ENCODE measurements at regions not wholly inside any gene's neighbourhood (a gene's known extent, or its start where the extent isn't known, plus 50 kb on each side); places are given as distances from the start of the nearest gene placed in this dataset.

DNA sequence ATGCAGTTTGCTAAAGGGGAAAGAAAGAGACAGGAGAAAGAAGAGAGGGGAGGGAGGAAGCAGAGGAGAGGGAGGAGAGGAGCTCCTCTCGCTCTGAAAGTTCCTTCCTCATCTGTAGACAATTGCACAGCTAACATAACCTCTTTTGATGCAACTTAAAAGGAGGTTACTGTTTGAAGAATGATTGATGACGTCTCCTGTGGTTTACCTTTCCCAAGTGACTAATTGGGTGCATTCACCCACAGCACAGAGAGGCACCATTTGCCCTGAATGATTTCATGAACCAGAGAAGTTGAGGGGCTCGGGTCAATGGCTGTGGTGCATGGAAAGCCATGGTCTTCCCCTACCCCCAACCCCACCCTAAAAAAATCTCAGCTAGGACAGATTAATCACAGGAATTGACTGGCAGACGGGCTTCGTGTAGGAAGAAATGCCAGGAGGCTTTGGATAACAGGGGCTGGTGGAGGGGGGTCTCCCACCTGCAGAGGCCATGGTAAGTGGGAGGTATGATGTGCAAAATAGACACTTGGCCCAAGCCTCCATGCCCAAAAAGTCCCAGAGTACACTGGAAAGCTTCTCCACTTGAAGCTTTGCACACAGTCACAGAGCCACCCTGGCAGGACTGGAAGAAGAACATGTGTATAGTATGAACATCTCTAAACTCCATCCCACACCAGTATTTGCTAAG is 213.7 kb downstream of the ANKRD60 start:
- no peak for DNase-seq
- in situ Hi-C loops (cut with HindIII; ENCODE audit: low pct_ligation_motif_present, low pct_unique_long_range_greater_than_20kb, low sequenced_read_pairs), result no loop called here

DNA sequence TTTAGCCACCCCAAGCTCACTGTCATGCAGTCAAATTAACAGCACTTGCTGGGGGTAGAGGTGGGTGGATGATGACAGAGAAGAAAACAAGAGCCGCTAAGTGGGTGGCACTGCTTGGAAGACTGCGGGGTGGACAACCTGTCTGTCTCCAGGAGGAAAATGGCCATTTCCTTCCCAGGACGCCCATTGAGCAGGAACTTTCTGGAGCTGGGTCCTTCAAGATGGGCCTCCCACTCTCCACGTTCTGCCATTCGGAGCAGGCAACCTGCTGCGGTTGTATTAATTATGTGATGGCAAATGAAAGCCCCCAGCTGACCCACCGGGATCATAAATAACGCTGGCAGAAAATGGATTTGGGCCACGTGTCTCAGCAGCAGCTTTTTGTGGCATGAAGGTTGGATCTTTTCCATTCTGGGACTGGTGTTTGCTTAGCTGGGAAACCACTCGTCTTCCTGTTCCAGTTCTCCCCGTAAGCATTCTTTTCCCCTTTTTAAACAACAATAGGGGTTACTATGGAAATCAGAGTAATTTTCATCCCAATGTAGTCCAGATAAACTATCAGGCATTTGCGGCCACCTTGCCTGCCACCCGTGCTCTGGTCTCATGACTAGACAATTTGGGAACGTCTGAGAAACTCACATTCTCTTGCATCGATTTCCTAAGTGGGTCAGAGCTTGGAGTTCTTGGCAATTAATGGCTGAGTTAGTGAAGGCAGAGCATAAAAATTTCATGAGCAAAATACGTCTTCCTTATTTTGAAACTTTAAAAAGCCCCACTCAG is 215.5 kb downstream of the ANKRD60 start:
- in situ Hi-C loops (cut with HindIII; ENCODE audit: low pct_ligation_motif_present, low pct_unique_long_range_greater_than_20kb, low sequenced_read_pairs), result no loop called here
- no peak for DNase-seq

DNA sequence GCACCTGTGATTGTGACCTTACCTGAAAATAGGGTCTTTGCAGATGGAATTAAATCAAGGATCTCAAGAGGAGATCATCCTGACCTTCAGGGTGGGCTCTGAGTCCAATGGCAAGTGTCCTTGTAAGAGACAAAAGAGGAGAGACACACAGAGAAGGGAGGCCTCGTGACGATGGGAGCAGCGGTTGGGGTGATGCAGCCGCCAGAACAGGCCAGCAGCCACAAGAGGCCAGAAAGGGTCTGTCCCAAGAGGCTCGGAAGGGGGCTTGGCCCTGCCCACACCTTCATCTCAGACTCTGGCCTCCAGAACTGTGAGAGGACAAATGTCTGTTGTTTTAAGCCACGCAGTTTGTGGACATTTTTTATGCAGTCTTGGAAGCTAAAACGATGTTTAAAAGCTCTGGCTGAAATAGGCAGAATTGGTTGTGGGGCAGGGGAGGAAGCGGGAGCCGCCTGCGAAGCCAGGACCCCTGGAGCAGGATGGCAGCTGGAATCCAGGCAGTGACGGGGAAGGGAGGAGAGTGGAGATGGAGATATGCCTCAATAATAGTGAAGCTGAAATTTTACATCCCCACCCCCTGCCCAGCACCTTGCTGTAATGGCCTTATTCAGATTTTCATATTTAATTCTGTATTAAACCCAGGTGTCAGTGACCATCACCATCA is 216.4 kb downstream of the ANKRD60 start:
- no peak for DNase-seq
- in situ Hi-C loops (cut with HindIII; ENCODE audit: low pct_ligation_motif_present, low pct_unique_long_range_greater_than_20kb, low sequenced_read_pairs), result no loop called here

DNA sequence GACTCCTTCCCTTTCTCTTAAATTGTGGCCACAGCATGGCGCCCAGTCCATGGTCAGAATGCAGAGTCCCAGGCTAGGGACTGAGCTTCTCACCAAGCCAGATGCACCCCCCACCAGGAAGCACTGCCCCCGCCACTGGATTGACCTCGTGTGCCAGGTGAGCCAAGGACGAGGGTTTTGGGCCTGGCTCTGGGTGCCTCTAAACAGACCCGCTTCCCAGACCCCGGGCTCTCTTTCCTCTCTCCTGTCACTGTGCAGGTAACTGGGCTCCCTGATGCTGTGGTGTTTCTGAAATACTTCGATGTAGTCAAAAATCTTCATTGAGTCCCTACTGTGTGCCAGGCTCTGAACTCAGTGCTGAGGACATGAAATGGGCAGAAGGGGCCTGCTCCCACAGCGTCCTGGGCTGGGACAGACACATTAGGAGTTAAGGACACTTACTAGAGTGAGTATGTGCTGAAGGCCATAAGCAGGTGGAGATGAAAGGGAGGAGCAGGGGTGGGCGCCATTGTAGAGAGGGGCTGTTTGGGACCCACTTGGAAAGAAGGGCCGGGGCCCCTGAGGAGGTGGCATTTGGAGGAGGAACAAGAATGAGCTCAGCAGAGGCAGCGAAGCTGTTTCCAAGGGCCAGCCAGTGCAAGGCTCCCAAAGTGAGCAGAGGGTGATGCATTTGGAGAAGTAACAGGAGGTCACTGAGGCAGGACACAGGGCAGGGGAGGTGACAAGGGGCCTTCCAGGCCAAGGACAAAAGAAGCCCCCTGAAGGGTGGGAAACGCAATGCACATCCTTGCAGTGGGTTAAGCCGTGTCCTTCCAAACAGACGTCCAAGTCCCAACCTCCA is 217.1 kb downstream of the ANKRD60 start:
- in situ Hi-C loops (cut with HindIII; ENCODE audit: low pct_ligation_motif_present, low pct_unique_long_range_greater_than_20kb, low sequenced_read_pairs), result no loop called here
- DNase-seq, result no peak

DNA sequence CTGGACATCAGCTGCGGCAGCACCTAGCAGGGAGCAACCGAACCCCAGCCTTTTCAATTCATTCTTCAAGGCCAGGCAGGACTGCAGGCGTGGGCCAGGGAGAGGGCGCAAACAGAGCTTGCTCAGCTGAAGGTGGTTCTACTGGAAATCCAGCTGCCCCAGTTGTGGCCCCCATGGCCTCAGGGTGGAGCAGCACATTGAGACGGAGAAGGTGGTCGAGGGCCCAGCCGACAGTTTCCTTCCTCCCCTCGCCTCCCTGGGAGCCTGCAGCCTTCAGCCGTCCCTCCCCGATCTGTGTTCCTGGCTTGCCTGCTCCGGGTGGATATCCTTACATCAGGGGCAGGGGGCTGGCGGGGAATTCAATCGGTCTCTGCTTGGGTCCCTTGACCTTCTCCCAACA is 217.8 kb downstream of the ANKRD60 start:
- DNase-seq, result no peak
- in situ Hi-C loops (cut with HindIII; ENCODE audit: low pct_ligation_motif_present, low pct_unique_long_range_greater_than_20kb, low sequenced_read_pairs), result no loop called here

DNA sequence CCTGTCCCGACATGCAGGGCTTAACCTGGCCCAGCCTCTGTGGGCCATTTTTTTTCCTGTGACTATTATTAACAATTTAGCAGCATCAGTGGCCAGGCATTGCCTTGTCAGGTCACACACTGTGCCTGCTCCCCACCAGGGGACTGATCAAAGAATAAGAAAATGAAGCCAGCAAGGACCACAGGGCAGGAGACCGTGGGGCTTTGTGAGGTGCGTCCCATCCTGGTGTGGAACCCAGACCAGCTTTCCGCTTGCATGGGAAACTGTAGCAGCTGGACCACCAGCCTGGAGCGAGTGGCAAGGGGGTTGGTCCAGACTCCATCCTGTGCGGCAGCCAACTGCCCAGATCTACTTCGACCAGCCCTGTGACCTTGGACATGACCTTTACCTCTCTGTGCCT is 218.3 kb downstream of the ANKRD60 start:
- in situ Hi-C loops (cut with HindIII; ENCODE audit: low pct_ligation_motif_present, low pct_unique_long_range_greater_than_20kb, low sequenced_read_pairs), result no loop called here
- DNase-seq, result no peak

DNA sequence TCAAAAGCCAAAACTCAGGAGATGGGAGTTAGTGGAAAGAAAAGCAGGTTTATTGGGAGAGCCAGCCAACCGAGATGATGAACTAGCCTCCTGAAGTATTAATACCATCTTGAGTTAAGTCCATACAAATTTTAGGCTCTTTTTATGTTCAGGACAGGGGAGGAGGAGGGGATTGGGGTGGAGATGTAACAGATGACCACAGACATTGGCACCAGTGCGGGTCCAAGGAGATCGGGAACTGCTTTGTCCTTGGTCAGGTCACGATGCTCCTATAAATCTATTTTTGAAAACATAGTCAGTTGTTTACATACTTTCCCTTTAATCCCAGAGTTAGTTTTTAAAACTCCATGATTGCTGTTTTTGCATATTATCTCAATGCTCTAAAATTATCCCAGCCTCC is 219.6 kb downstream of the ANKRD60 start:
- no peak for DNase-seq
- in situ Hi-C loops (cut with HindIII; ENCODE audit: low pct_ligation_motif_present, low pct_unique_long_range_greater_than_20kb, low sequenced_read_pairs), result no loop called here

DNA sequence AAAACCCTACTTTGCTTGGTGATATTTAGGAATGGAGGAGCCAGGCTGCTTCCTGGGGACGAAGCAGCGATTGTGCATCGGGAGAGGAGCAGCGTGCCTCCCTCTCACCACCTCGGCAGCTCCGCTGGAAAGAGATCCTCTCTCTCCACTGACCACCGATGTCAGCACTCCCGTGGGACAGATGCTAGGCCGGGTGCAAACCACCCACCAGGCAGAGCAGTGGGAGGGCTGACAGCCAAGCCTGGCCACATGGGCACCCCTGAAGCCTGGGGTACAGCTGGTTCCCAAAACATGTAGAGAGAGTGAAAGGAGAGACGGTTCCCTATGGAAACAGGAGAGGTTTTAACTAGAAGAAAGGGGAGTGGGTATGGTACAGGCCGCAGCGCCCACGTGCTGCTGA is 220.0 kb downstream of the ANKRD60 start:
- no peak for DNase-seq
- in situ Hi-C loops (cut with HindIII; ENCODE audit: low pct_ligation_motif_present, low pct_unique_long_range_greater_than_20kb, low sequenced_read_pairs), result no loop called here

DNA sequence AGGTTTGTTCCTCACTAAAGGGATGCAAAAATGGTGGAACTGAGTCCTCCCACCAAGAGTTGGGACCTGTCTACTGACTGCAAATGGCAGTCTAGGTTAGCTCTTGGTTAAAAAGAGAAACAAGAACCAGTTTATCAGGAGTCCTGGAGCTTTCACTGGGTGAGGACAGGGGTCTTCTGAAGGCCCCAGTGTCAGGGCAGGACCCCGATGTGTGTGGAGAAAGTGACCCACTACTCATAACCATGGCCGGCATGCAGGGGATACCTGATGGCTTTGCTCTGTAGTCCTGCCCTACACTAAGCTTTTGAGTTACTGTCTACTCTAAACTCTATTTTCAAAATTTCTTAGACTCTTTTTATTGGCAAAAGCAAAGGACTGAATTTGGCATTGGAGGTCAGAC is 220.5 kb downstream of the ANKRD60 start:
- in situ Hi-C loops (cut with HindIII; ENCODE audit: low pct_ligation_motif_present, low pct_unique_long_range_greater_than_20kb, low sequenced_read_pairs), result no loop called here
- DNase-seq, result no peak

DNA sequence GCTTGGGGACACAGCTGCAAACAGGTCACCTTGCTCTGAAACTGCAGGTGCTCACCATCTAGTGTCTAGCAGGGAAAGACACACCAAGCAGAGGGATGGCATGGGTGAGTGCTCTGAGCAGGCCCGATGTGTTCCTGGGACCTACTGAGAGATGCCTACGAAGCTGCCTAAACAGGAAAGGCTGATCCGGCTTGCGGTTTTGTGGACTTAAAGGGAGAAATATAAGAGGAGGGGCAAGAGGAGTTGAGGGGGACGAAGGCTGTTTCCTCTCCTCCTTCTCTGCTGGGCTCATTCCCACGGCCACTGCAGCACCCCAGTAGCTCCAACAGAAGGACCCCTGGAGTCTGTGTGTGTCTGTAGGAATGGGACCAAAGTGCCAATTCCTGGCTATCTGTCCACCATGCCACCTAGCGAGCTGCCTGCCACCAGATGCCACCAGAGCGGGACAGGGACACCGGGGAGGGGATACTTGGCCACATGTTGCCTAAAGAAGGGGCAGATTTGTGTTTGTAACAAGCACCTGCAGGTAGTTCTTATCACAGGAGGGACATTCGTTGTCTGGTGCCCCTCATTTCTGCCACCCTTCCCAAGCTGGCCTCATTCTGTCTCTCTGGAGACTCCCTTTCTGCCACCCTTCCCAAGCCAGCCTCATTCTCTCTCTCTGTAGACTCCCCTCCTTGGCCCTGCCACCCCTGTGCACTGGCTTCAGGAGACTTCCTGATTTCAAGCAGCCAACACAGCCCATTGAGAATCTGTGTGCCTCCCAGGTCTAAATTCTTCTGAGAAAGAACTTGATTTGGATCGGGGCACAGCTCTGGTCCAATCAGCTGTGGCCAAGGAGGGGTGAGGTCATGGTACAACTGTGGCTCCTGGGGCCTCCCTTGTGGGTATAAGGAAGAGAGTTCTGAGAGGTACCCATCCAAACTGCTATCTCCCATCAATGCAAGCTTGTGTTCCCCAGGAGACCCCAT is 221.8 kb downstream of the ANKRD60 start:
- DNase-seq, result no peak
- in situ Hi-C loops (cut with HindIII; ENCODE audit: low pct_ligation_motif_present, low pct_unique_long_range_greater_than_20kb, low sequenced_read_pairs), result no loop called here

DNA sequence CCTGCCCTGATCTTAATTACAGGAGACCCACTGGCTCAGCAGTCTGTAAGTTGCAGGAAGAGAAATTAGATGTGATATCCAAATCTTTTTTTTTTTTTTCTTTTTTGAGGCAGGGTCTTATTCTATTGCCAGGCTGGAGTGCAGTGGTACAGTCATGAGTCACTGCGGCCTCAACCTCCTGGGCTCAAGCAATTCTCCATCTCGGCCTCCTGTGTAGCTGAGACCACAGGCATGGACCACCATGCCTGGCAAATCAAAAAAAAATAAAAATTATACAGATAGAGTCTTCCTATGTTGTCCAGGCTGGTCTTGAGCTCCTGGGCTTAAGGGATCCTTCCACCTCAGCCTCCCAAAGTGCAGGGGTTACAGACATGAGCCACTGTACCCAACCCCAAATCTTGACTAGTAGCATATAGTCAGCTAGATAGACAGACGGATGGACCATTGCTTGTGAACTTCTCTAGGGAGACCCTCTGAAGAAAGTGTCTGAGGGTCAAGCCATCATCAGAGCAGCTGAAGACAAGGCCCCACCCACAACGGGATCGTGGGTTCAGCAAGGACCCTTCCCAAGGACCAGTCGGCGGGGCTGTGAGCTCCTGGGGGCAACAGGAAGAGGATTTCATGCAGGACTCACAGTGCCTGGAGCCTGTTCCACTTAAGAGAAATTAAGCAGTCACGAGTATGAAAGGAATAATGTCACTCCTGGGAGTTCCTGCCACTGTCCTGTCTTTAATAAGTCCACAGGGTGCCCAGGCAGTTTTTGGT is 222.7 kb downstream of the ANKRD60 start:
- no peak for DNase-seq
- in situ Hi-C loops (cut with HindIII; ENCODE audit: low pct_ligation_motif_present, low pct_unique_long_range_greater_than_20kb, low sequenced_read_pairs), result no loop called here

DNA sequence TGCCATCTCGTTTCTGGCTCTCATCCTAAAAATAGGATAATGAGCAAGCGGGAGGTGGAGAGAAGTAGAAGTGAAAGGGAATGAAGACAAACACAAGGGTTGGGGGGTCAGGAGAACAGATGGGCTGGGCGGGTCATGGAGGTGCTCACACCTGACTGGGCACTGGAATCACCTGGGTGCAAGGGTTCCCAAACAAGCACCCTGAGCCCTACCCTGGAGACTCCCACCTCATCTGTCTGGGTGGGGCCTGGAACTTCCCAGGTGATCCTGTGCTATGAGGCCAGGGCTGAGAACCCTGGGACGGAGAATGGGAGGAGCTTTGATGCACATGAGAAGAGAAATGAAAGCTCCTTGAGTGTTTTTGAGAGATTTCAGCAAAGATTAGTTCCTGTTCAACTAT is 223.6 kb downstream of the ANKRD60 start:
- DNase-seq, result no peak
- in situ Hi-C loops (cut with HindIII; ENCODE audit: low pct_ligation_motif_present, low pct_unique_long_range_greater_than_20kb, low sequenced_read_pairs), result no loop called here

DNA sequence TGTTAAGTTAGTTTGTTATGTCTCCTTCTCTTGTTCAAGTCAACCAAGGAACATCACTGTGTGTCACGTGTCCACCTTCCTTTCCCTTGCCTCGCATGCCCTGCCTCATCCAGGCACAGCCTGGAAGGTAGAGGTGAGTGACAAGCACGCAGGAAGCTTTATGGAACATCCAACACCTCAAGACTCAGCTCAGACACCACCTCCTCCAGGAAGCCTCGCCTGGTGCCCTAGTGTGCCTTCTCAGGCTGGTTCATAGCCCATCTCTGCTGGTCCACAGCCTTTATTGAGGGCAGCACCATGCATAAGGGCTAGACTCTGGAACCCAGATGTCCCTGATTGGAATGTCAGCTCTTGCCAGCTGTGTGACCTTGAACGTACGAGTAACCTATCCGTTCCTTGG is 224.3 kb downstream of the ANKRD60 start:
- DNase-seq, result no peak
- in situ Hi-C loops (cut with HindIII; ENCODE audit: low pct_ligation_motif_present, low pct_unique_long_range_greater_than_20kb, low sequenced_read_pairs), result no loop called here

DNA sequence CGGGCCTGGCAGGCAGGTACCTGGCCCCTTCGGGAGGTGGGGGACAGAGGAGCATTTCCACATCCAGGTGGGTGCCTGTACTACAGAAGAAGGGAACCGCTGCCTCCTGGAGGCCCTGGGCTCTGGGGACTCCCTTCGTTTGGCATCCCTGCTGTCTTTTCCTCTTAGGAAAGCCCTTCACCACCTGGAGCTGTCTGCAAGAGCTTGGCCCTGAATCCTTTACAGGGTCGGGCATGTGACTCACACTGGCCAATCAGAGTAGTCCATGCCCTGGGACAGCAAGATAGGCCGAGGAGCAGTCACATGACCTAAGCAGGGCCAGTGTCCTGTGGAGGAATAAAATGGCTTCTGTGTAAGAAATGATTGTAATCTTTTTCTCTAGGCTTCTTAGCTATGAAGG is 224.9 kb downstream of the ANKRD60 start:
- in situ Hi-C loops (cut with HindIII; ENCODE audit: low pct_ligation_motif_present, low pct_unique_long_range_greater_than_20kb, low sequenced_read_pairs), result no loop called here
- no peak for DNase-seq

DNA sequence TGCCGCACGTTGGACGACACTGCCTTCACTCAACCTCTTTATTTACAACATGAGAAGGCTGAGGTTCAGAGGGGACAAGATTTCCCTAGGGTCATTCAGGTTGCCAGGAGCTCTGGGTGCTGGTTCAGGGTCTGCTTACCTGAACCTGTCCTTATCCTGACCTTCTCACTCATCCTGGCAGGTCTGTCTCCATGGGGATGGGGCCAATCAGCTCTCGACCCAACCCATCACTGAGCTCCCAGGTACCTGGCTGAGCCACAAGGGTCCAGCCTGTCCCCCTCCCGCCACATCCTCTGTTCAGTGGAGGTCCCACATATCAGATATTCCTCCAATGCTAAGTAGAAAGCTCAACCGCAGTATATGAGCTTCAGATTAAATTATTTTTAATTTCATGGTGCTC is 225.6 kb downstream of the ANKRD60 start:
- in situ Hi-C loops (cut with HindIII; ENCODE audit: low pct_ligation_motif_present, low pct_unique_long_range_greater_than_20kb, low sequenced_read_pairs), result no loop called here
- DNase-seq, result no peak

DNA sequence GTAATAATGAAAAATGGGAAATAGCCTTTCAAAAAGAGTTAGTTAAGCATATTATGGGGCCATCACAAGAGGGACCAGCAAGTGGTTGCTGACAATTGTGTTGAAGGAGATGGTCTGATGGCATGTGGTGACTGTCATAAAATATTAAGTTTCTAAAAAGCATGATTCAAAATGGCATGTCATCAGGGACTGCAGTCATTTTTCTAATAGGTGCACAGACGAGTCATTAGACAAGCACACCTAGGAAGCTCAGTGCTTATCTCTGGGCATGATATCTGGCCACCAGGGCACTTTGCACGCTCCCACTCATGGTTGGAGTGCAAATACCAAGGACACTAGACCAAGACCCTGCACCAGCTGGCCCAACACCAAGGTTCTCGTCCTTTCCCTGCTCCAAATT is 226.5 kb downstream of the ANKRD60 start:
- in situ Hi-C loops (cut with HindIII; ENCODE audit: low pct_ligation_motif_present, low pct_unique_long_range_greater_than_20kb, low sequenced_read_pairs), result no loop called here

DNA sequence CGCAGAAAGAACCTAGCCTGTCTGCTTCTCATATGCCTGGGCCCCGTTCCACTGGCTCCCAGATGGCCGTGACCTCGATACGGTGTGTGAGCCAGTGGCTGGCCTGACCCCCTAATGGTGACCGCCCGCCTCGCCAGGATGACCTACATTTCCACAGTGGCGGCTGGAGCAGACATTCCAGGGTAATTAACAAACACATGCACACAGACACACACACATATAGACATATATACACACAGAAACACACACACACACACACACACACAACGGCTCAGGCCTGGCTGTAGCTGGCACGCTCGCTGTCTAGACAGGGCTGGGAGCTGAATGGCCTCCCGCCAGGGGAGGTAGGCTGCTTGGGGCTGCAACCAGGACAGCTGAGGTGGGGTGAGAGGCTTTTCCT is 227.1 kb downstream of the ANKRD60 start:
- no peak for DNase-seq
- in situ Hi-C loops (cut with HindIII; ENCODE audit: low pct_ligation_motif_present, low pct_unique_long_range_greater_than_20kb, low sequenced_read_pairs), result no loop called here

More for the DNA sequence above, 226.5 kb downstream of the ANKRD60 start:
- DNase-seq, result no peak
